Suprapubic skin (tissue), 4 donors: ENCODE measurements at regions not wholly inside any gene's neighbourhood (a gene's known extent, or its start where the extent isn't known, plus 50 kb on each side); places are given as distances from the start of the nearest gene placed in this dataset.

Experiments
- POLR2A ChIP-seq, 2 donors: fragments of 450-650 bp; IDR thresholded peaks; one replicate each; pipeline ENCODE4 v1.6.1; 2017; ENCODE audit warnings: antibody characterized with exemption in 2 of 2, mild to moderate bottlenecking in 2 of 2, moderate library complexity in 2 of 2
- POLR2AphosphoS5 ChIP-seq, 3 donors: sonication (generic); formaldehyde crosslinking; IDR thresholded peaks; one replicate each; pipeline ENCODE4 v1.6.1; 2017; ENCODE audit warnings: antibody characterized with exemption in 3 of 3
- TF ChIP-seq, protein P1 (sequence below), 2 donors: fragments of 200-600 bp in 1 of 2; fragments of 450-650 bp in 1 of 2; sonication (generic) in 1 of 2; IDR thresholded peaks; one replicate each; pipeline ENCODE4 v1.5.1; 2016 to 2019; ENCODE audit warnings: antibody characterized with exemption in 2 of 2, mild to moderate bottlenecking in 1 of 2, moderate library complexity in 1 of 2

- TF ChIP-seq POLR2A (IDR thresholded peaks at IDR 0.05) (no peak), POLR2AphosphoS5 (IDR thresholded peaks at IDR 0.05) (no peak)
- TF ChIP-seq, protein P1, sequence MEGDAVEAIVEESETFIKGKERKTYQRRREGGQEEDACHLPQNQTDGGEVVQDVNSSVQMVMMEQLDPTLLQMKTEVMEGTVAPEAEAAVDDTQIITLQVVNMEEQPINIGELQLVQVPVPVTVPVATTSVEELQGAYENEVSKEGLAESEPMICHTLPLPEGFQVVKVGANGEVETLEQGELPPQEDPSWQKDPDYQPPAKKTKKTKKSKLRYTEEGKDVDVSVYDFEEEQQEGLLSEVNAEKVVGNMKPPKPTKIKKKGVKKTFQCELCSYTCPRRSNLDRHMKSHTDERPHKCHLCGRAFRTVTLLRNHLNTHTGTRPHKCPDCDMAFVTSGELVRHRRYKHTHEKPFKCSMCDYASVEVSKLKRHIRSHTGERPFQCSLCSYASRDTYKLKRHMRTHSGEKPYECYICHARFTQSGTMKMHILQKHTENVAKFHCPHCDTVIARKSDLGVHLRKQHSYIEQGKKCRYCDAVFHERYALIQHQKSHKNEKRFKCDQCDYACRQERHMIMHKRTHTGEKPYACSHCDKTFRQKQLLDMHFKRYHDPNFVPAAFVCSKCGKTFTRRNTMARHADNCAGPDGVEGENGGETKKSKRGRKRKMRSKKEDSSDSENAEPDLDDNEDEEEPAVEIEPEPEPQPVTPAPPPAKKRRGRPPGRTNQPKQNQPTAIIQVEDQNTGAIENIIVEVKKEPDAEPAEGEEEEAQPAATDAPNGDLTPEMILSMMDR (IDR thresholded peaks at IDR 0.05): no peak
Measured at GRCh38 chr12:23399402-23399933, 550.0 kb downstream of the SOX5 start.
